HCT116 (cell line): ENCODE measurements at regions not wholly inside any gene's neighbourhood (a gene's known extent, or its start where the extent isn't known, plus 50 kb on each side); places are given as distances from the start of the nearest gene placed in this dataset.

Source experiments
- ATAC-seq: fragments of 200-7000 bp; cut with Tn5 transposase; 2 replicates; pipeline ENCODE4 v1.9.1; 2020; ENCODE audit warnings: mild to moderate bottlenecking, moderate library complexity
- BruUV-seq: library from RNA; stranded (reverse); fragments of 400-500 nt; replicated peaks from 2 replicates; lab custom pipeline; 2021; lab: Mats Ljungman, UMichigan
- CTCF ChIA-PET: fragments of 300-600 bp; sonication (Branson Sonifier 250); formaldehyde crosslinking; loops from one replicate; lab custom pipeline; 2021; ENCODE audit warnings: antibody characterized with exemption; lab: Charles Lee
- POLR2A ChIA-PET: fragments of 300-600, 350-600 bp; sonication (Branson Sonifier 250); formaldehyde crosslinking; loops from one replicate; lab custom pipeline; 2021; ENCODE audit warnings: antibody characterized with exemption; lab: Charles Lee
- RAD21 ChIA-PET, 2 experiments: fragments of 300-600 bp; sonication (Branson Sonifier 250); formaldehyde crosslinking; loops; one replicate each; lab custom pipeline; 2023; ENCODE audit warnings: low total read pairs in 2 of 2; ENCODE audit not compliant: uncharacterized antibody in 2 of 2, unreplicated experiment in 2 of 2, low non-redundant PET in 1 of 2; lab: Charles Lee
- DNase-seq: peaks from one replicate; pipeline ENCODE4 v3.0.0-alpha.2; 2010; ENCODE audit warnings: low read depth, low spot score
- H2AFZ ChIP-seq: fragments of 200-600 bp; shearing (Covaris generic), sonication (generic); 2 replicates; pipeline ENCODE4 v1.6.1; 2017; ENCODE audit warnings: low read depth, mixed run types, mixed read lengths, antibody characterized with exemption, low read length; ENCODE audit not compliant: poor library complexity, severe bottlenecking
- H3K27ac ChIP-seq: 2 replicates; pipeline ENCODE4 v1.5.1; 2012; ENCODE audit warnings: low read depth, low read length
- H3K27me3 ChIP-seq: fragments of 200-600 bp; sonication (generic); 2 replicates; pipeline ENCODE4 v1.6.1; 2016; ENCODE audit warnings: mixed run types, low read length, mixed read lengths; ENCODE audit not compliant: insufficient read depth
- H3K36me3 ChIP-seq, 2 experiments: fragments of 200-500 bp in 1 of 2; fragments of 200-600 bp in 1 of 2; sonication (Bioruptor generic) in 1 of 2; sonication (generic) in 1 of 2; 2 replicates each; pipeline versions ENCODE4 v1.5.1 to v1.6.1; 2014 to 2016; ENCODE audit warnings: low read length in 2 of 2, inconsistent platforms in 1 of 2, mixed read lengths in 1 of 2, mixed run types in 1 of 2; ENCODE audit not compliant: insufficient read depth in 2 of 2, control insufficient read depth in 1 of 2
- H3K4me1 ChIP-seq, 2 experiments: fragments of 200-600 bp in 1 of 2; sonication (generic) in 1 of 2; 2 replicates each; pipeline versions ENCODE4 v1.5.1 to v1.6.1; 2012 to 2017; ENCODE audit warnings: low read length in 2 of 2, inconsistent platforms in 1 of 2, mild to moderate bottlenecking in 1 of 2, mixed read lengths in 1 of 2, mixed run types in 1 of 2, moderate library complexity in 1 of 2; ENCODE audit not compliant: insufficient read depth in 2 of 2, control insufficient read depth in 1 of 2
- H3K4me2 ChIP-seq: fragments of 200-600 bp; sonication (generic); 2 replicates; pipeline ENCODE4 v1.6.1; 2017; ENCODE audit warnings: mixed run types, low read length, mixed read lengths
- H3K4me3 ChIP-seq, 2 experiments: fragments of 200-600 bp in 1 of 2; sonication (generic) in 1 of 2; replicated peaks in 1 of 2; 2 replicates each; pipeline ENCODE4 v1.5.1; 2011 to 2016; ENCODE audit warnings: low read length in 2 of 2, control low read depth in 1 of 2, low read depth in 1 of 2, mild to moderate bottlenecking in 1 of 2, mixed read lengths in 1 of 2, mixed run types in 1 of 2
- H3K79me2 ChIP-seq: fragments of 200-600 bp; sonication (generic); 2 replicates; pipeline ENCODE4 v1.6.1; 2017; ENCODE audit warnings: mild to moderate bottlenecking, mixed run types, low read length, moderate library complexity, mixed read lengths; ENCODE audit not compliant: insufficient read depth
- H3K9ac ChIP-seq: fragments of 200-600 bp; sonication (generic); 2 replicates; pipeline ENCODE4 v1.6.1; 2016; ENCODE audit warnings: low read length, mixed read lengths
- H3K9me2 ChIP-seq: fragments of 200-600 bp; sonication (generic), shearing (Covaris generic); 2 replicates; pipeline ENCODE4 v1.6.1; 2017; ENCODE audit warnings: mixed run types, mild to moderate bottlenecking, moderate library complexity; ENCODE audit not compliant: insufficient read depth
- H3K9me3 ChIP-seq, 2 experiments: fragments of 200-500 bp in 1 of 2; fragments of 200-600 bp in 1 of 2; sonication (Bioruptor generic) in 1 of 2; sonication (generic) in 1 of 2; 2 replicates each; pipeline ENCODE4 v1.6.1; 2014 to 2017; ENCODE audit warnings: low read length in 2 of 2, mixed read lengths in 2 of 2, inconsistent platforms in 1 of 2, low read depth in 1 of 2, mild to moderate bottlenecking in 1 of 2, mixed run types in 1 of 2, moderate library complexity in 1 of 2; ENCODE audit not compliant: control insufficient read depth in 1 of 2, insufficient read depth in 1 of 2
- H4K20me1 ChIP-seq: fragments of 200-600 bp; sonication (generic), shearing (Covaris generic); 2 replicates; pipeline ENCODE4 v1.6.1; 2017; ENCODE audit warnings: mixed run types, mild to moderate bottlenecking, moderate library complexity; ENCODE audit not compliant: insufficient read depth
- CEBPB ChIP-seq: IDR thresholded peaks from 2 replicates; pipeline ENCODE4 v1.6.1; 2012; ENCODE audit warnings: low read depth
- ELF1 ChIP-seq: IDR thresholded peaks from 2 replicates; pipeline ENCODE4 v1.6.1; 2012; ENCODE audit warnings: low read depth, borderline replicate concordance
- EZH2phosphoT487 ChIP-seq: fragments of 200-600 bp; IDR thresholded peaks from 2 replicates; pipeline ENCODE4 v1.6.1; 2018; ENCODE audit warnings: antibody characterized with exemption, borderline replicate concordance
- FOSL1 ChIP-seq: IDR thresholded peaks from 2 replicates; pipeline ENCODE4 v1.6.1; 2012; ENCODE audit warnings: low read depth
- POLR2AphosphoS5 ChIP-seq: IDR thresholded peaks from 2 replicates; pipeline ENCODE4 v1.6.1; 2011; ENCODE audit warnings: mild to moderate bottlenecking, low read depth, low read length, moderate library complexity
- SIN3A ChIP-seq: IDR thresholded peaks from 2 replicates; pipeline ENCODE4 v1.6.1; 2012; ENCODE audit warnings: low read depth
- SRF ChIP-seq: IDR thresholded peaks from 2 replicates; pipeline ENCODE4 v1.6.1; 2012; ENCODE audit warnings: low read depth
- YY1 ChIP-seq: IDR thresholded peaks from 2 replicates; pipeline ENCODE4 v1.6.1; 2011; ENCODE audit warnings: low read length, low read depth, moderate library complexity, mild to moderate bottlenecking; ENCODE audit not compliant: insufficient replicate concordance; ENCODE audit errors: extremely low read depth
- intact Hi-C: fragments of 100-400 bp; cut with micrococcal nuclease; formaldehyde crosslinking; loops from 2 replicates; pipeline ENCODE4 v1.10.0; 2022
- TF ChIP-seq, protein P1 (sequence below): IDR thresholded peaks from 2 replicates; pipeline ENCODE4 v1.6.1; 2011; ENCODE audit warnings: mild to moderate bottlenecking, low read length, moderate library complexity; ENCODE audit not compliant: insufficient replicate concordance; ENCODE audit errors: extremely low read depth

DNA sequence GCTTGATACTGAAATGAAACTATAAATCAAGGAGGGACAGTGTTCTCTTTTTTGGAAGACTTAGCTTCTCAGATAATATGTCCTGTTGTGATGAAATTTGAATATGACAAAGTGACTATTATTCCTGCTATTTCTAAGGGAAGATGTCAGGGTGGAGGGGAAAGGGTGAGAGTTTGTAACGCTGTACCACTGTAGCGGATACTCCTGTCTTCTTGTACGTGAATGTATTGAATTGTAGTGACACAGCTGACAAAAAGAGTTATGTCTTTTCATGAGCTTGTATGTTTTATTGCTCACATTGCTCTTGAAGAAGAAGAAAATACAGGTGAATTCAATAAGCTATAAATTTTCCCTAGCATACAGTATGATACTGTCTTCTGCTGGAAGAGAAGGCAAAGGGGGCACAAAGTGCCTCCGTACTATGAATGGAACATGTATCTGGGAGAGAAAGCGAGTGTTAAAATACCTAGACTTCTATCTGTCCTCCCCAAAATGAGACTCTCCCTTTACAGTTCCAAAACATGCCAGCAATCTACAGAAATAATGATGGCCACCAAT is 538.5 kb upstream of the LRRC4C start:
- no peaks in the 10 kb centered on the region for H4K20me1 ChIP-seq
- no peaks in the 10 kb centered on the region for H3K79me2 ChIP-seq
- ATAC-seq = no peak
- CTCF ChIA-PET = no interaction called here
- no peak overlapping the region for H3K4me3 ChIP-seq
- H3K4me2 ChIP-seq = no peak overlapping the region
- no peak for DNase-seq
- TF ChIP-seq, protein P1, sequence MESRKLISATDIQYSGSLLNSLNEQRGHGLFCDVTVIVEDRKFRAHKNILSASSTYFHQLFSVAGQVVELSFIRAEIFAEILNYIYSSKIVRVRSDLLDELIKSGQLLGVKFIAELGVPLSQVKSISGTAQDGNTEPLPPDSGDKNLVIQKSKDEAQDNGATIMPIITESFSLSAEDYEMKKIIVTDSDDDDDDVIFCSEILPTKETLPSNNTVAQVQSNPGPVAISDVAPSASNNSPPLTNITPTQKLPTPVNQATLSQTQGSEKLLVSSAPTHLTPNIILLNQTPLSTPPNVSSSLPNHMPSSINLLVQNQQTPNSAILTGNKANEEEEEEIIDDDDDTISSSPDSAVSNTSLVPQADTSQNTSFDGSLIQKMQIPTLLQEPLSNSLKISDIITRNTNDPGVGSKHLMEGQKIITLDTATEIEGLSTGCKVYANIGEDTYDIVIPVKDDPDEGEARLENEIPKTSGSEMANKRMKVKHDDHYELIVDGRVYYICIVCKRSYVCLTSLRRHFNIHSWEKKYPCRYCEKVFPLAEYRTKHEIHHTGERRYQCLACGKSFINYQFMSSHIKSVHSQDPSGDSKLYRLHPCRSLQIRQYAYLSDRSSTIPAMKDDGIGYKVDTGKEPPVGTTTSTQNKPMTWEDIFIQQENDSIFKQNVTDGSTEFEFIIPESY = no peak
- no peak for TF ChIP-seq FOSL1
- TF ChIP-seq CEBPB = no peak
- H3K9me3 ChIP-seq = peaks cover 6 to 24% of the 10 kb centered on the region in 2 experiments; a peak in 2 of 4 replicates
- RAD21 ChIA-PET = no interaction called here
- H3K27me3 ChIP-seq = no peaks in the 10 kb centered on the region
- no peaks in the 10 kb centered on the region for H3K36me3 ChIP-seq
- no peaks in the 10 kb centered on the region for H3K4me1 ChIP-seq
- POLR2A ChIA-PET = no interaction called here
- intact Hi-C loops = no loop called here
- no peak overlapping the region for H3K9ac ChIP-seq
- no peak overlapping the region for H2AFZ ChIP-seq
- no peak overlapping the region for H3K27ac ChIP-seq
- no TSS peak for BruUV-seq
- H3K9me2 ChIP-seq = no peaks in the 10 kb centered on the region

DNA sequence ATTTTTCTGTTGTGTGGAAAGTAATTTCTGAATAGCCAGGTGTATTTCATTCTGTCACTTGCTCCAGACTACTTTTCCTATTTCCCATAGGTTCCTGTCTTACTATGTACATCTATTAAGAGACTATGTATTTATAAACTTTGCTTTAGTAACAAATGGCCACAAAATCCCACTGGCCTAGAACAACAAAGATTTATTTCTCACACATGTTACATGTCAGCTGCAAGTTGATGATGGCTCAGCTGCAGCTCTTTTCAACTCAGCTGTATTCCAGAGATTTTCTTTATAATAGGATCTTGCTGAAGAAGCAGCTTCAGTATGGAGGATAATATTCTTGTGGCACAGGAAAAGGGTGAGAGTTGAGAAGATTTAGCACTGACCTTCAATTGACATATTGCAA is 539.6 kb upstream of the LRRC4C start:
- Histone ChIP-seq H3K9me3 (peaks cover 3 to 23% of the 10 kb centered on the region in 2 experiments; a peak in 2 of 4 replicates), H3K4me2 (no peak overlapping the region), H2AFZ (no peak overlapping the region), H3K36me3 (no peaks in the 10 kb centered on the region), H4K20me1 (no peaks in the 10 kb centered on the region), H3K4me3 (no peak overlapping the region), H3K79me2 (no peaks in the 10 kb centered on the region), H3K9me2 (no peaks in the 10 kb centered on the region), H3K27ac (no peak overlapping the region), H3K9ac (no peak overlapping the region), H3K27me3 (no peaks in the 10 kb centered on the region), H3K4me1 (no peaks in the 10 kb centered on the region)
- no peak for DNase-seq
- POLR2A ChIA-PET = no interaction called here
- TF ChIP-seq, protein P1 = no peak
- TF ChIP-seq CEBPB (no peak), EZH2phosphoT487 (no peak), YY1 (no peak), POLR2AphosphoS5 (no peak), ELF1 (no peak), SRF (no peak), SIN3A (no peak)
- CTCF ChIA-PET = no interaction called here
- BruUV-seq = no TSS peak
- no peak for ATAC-seq
- intact Hi-C loops = no loop called here
- RAD21 ChIA-PET = no interaction called here
